T-helper 2 cell treated with Interferon-gamma antibody and Interleukin-4, amounts not matched to agents 5 μg/mL and 100 μg/mL, for 36 hours (primary cell): ENCODE measurements at regions not wholly inside any gene's neighbourhood (a gene's known extent, or its start where the extent isn't known, plus 50 kb on each side); places are given as distances from the start of the nearest gene placed in this dataset.

Source experiments
- DNase-seq: peaks from one replicate; pipeline ENCODE4 v3.0.0; 2021; ENCODE audit warnings: low spot score
- H3K27ac Mint-ChIP-seq: one replicate; pipeline ENCODE4 v1.8.0; 2021; ENCODE audit warnings: mild to moderate bottlenecking, mixed read lengths
- H3K27me3 Mint-ChIP-seq: one replicate; pipeline ENCODE4 v1.8.0; 2021; ENCODE audit warnings: low read depth, mixed read lengths
- H3K36me3 Mint-ChIP-seq: one replicate; pipeline ENCODE4 v1.8.0; 2021; ENCODE audit warnings: low read depth, mixed read lengths
- H3K4me1 Mint-ChIP-seq: one replicate; pipeline ENCODE4 v1.8.0; 2021; ENCODE audit warnings: low read depth, mixed read lengths
- H3K4me3 Mint-ChIP-seq: one replicate; pipeline ENCODE4 v1.8.0; 2022; ENCODE audit warnings: mild to moderate bottlenecking, moderate library complexity, mixed read lengths
- H3K9me3 Mint-ChIP-seq: one replicate; pipeline ENCODE4 v1.8.0; 2021; ENCODE audit warnings: mixed read lengths

DNA sequence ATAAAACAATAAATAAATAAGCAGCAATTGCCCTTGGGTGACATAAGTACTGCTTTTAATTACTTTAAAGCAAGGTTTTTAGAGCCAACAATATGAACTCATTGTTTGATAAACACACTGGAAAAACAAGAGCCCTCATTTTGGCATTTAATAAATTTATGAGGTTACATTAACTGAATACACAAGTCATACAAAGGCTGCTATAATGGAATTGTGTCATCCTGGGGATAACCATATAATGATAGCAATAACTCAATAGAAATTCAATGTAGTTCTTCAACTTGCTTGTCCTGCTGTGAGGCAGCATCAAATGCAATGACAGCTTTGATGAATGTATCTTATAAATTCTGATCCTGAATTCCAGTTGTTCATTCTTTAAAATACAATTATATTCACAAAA, 1512.5 kb downstream of the STIM2 start:
- H3K9me3 Mint-ChIP-seq: peaks cover 42% of the 10 kb centered on the region
- no peaks in the 10 kb centered on the region for H3K27me3 Mint-ChIP-seq
- no peak overlapping the region for H3K27ac Mint-ChIP-seq
- no peak for DNase-seq
- H3K4me3 Mint-ChIP-seq: no peak overlapping the region
- no peaks in the 10 kb centered on the region for H3K4me1 Mint-ChIP-seq
- H3K36me3 Mint-ChIP-seq: no peaks in the 10 kb centered on the region

- H3K4me3 Mint-ChIP-seq: no peak overlapping the region
- H3K9me3 Mint-ChIP-seq: peaks cover 46% of the 10 kb centered on the region
- no peaks in the 10 kb centered on the region for H3K27me3 Mint-ChIP-seq
- H3K4me1 Mint-ChIP-seq: no peaks in the 10 kb centered on the region
- no peaks in the 10 kb centered on the region for H3K36me3 Mint-ChIP-seq
- H3K27ac Mint-ChIP-seq: no peak overlapping the region
- DNase-seq: no peak
Observed at GRCh38 chr4:28373601-28374000, 1513.0 kb downstream of the STIM2 start.

DNA sequence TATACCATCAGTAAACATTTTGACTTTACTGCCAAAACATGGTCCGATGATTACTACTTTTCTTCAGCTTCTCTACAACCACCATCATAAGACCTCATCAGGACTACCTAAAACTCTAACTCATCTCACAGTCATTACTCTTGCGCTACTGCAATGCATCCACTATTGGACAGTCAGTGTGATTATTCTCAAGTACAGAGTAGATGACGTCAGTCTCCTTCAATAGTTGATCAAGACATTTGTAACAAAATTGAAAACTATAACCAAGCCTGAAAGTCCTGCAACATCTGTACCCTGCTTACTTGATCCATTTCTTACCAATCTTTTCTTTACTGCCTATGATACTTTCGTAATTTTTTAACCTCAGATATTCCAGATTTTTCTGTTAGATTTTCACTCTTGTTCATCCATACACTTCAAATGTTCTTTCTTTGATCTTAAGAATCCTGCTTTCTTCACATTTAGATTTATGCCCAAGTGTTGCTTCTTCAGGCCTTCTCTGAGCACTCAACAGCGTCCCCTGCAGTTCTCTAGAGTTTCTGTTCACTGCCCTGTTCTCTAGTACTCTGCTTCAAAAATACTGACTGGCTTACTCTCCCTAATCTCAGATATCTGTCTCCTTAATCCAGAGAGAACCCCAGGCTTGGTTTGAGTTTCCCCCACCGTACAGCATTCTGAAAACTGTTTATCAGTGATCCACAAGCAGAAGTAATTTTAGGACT, 1517.6 kb downstream of the STIM2 start:
- H3K4me1 Mint-ChIP-seq: no peaks in the 10 kb centered on the region
- no peak overlapping the region for H3K27ac Mint-ChIP-seq
- DNase-seq: no peak
- no peaks in the 10 kb centered on the region for H3K36me3 Mint-ChIP-seq
- no peaks in the 10 kb centered on the region for H3K27me3 Mint-ChIP-seq
- H3K9me3 Mint-ChIP-seq: peaks cover 40% of the 10 kb centered on the region
- H3K4me3 Mint-ChIP-seq: no peak overlapping the region

DNA sequence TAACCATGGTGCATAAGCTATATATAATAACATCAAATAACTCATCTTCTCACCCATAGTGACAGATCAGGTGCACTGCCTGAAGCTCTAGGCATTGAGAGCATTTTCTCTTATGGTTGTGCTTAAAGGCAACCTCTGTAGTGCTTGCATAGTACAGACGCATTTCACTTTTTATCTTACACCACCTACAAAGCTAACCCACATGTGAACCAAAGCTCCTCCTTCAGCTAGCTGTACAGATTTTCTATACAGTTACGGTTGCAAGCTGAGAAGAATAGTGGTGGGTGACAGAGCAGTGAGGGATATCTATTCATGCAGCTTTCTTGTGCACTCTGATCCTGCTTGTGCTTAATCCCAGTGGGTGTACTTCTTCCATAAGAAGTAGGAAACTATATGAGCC, 1525.2 kb downstream of the STIM2 start:
- H3K9me3 Mint-ChIP-seq: peaks cover 19% of the 10 kb centered on the region
- no peaks in the 10 kb centered on the region for H3K4me1 Mint-ChIP-seq
- H3K27ac Mint-ChIP-seq: no peak overlapping the region
- no peaks in the 10 kb centered on the region for H3K27me3 Mint-ChIP-seq
- DNase-seq: no peak
- H3K4me3 Mint-ChIP-seq: no peak overlapping the region
- H3K36me3 Mint-ChIP-seq: no peaks in the 10 kb centered on the region

DNA sequence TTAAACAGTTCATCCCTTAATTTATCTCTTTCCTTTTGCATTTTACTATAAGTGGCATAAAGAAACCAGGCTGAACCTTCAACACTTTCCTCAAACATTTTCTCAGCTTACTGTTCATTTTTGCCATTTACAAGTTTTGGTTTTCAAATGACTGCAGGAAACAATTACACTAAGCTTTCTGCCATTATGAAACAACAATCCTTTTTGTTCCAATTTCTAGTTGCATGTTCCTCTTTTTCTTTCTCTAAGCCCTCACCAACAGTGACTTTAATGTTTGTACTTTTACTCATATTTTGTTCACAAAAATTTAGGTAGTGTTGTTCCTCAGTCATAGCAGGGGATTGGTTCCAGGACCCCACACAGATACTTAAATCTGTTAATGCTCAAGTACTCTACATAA, 1526.1 kb downstream of the STIM2 start:
- H3K27ac Mint-ChIP-seq: no peak overlapping the region
- H3K9me3 Mint-ChIP-seq: peaks cover 19% of the 10 kb centered on the region
- no peaks in the 10 kb centered on the region for H3K27me3 Mint-ChIP-seq
- H3K36me3 Mint-ChIP-seq: no peaks in the 10 kb centered on the region
- no peak overlapping the region for H3K4me3 Mint-ChIP-seq
- no peaks in the 10 kb centered on the region for H3K4me1 Mint-ChIP-seq
- no peak for DNase-seq

DNA sequence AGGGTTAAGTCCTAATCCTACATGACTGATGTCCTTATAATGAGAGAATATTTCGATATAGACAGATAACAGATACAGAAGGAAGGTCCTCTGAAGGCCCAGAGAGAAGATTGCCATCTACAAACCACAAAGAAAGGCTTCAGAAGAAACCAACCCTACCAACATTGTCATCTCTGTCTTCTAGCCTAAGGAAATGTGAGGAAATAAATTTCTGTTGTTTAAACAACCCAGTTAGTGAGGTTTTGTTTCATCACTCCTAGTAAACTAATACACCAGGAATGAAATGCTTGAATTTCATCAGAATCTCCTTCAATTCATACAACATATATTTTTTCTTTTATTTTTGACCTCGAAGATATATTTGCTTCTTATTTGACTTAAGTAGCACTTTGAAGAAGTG, 1527.8 kb downstream of the STIM2 start:
- Mint-ChIP-seq H3K4me1 (no peaks in the 10 kb centered on the region), H3K27me3 (no peaks in the 10 kb centered on the region), H3K36me3 (no peaks in the 10 kb centered on the region), H3K27ac (no peak overlapping the region), H3K9me3 (peaks cover 26% of the 10 kb centered on the region), H3K4me3 (no peak overlapping the region)
- DNase-seq: no peak

DNA sequence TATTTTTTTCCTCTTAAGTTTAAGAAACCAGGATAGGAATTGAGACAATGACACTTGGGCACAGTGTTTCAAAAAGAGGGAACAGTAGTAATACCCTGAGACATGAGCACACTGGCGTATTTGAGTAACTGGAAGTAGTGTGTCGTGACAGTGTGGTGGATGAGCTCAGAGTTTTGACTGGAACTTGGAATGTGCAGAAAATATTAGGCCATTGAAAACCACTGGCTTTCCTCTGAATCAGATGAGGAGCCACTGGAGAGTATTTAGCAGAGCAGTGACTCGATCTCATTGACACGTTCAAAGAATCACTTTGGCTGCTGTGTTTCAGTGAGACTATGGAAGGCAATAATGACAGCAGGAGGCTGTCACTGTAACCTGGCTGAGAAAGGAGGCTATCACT, 1531.2 kb downstream of the STIM2 start:
- Mint-ChIP-seq H3K9me3 (peaks cover 20% of the 10 kb centered on the region), H3K4me3 (no peak overlapping the region), H3K27ac (no peak overlapping the region), H3K36me3 (no peaks in the 10 kb centered on the region), H3K27me3 (no peaks in the 10 kb centered on the region), H3K4me1 (no peaks in the 10 kb centered on the region)
- no peak for DNase-seq

DNA sequence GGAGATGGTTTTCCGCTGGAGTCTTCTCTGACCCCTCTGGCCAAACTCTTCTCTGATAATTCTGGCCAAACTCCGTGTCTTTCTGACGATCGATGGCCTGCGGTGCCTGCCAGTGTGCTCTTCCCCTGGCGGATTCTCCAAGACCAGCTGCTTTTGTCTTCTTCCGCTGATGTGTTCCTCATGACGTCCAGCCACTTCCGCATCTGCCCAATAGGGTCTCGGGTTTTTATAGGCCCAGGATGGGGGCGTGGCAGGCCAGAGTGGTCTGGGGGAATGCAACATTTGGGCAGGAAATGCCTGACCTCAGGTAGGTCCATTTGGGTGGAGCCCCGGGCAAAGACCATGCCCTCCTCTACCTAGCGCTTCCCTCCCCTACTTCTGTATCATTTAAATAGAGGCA, 1542.1 kb downstream of the STIM2 start:
- no peak for DNase-seq
- no peaks in the 10 kb centered on the region for H3K27me3 Mint-ChIP-seq
- no peak overlapping the region for H3K4me3 Mint-ChIP-seq
- H3K4me1 Mint-ChIP-seq: no peaks in the 10 kb centered on the region
- peaks cover 40% of the 10 kb centered on the region for H3K9me3 Mint-ChIP-seq
- no peaks in the 10 kb centered on the region for H3K36me3 Mint-ChIP-seq
- H3K27ac Mint-ChIP-seq: no peak overlapping the region

GRCh38 chr4:28421221-28421620, 1560.6 kb downstream of the STIM2 start:
- no peaks in the 10 kb centered on the region for H3K36me3 Mint-ChIP-seq
- DNase-seq: no peak
- H3K27me3 Mint-ChIP-seq: no peaks in the 10 kb centered on the region
- no peaks in the 10 kb centered on the region for H3K4me1 Mint-ChIP-seq
- peaks cover 13% of the 10 kb centered on the region for H3K9me3 Mint-ChIP-seq
- H3K4me3 Mint-ChIP-seq: no peak overlapping the region
- no peak overlapping the region for H3K27ac Mint-ChIP-seq

GRCh38 chr4:28426251-28426650, 1565.6 kb downstream of the STIM2 start:
- Mint-ChIP-seq H3K36me3 (no peaks in the 10 kb centered on the region), H3K4me1 (no peaks in the 10 kb centered on the region), H3K4me3 (no peak overlapping the region), H3K27me3 (no peaks in the 10 kb centered on the region), H3K9me3 (peaks cover 17% of the 10 kb centered on the region), H3K27ac (no peak overlapping the region)
- DNase-seq: no peak

GRCh38 chr4:28427306-28428085, 1566.9 kb downstream of the STIM2 start:
- Mint-ChIP-seq H3K27ac (no peak overlapping the region), H3K9me3 (peaks cover 14% of the 10 kb centered on the region), H3K27me3 (no peaks in the 10 kb centered on the region), H3K4me1 (no peaks in the 10 kb centered on the region), H3K36me3 (no peaks in the 10 kb centered on the region), H3K4me3 (no peak overlapping the region)
- DNase-seq: no peak

- Mint-ChIP-seq H3K27ac (no peak overlapping the region), H3K4me3 (no peak overlapping the region), H3K36me3 (no peaks in the 10 kb centered on the region), H3K4me1 (no peaks in the 10 kb centered on the region), H3K9me3 (peaks cover 22% of the 10 kb centered on the region), H3K27me3 (no peaks in the 10 kb centered on the region)
- no peak for DNase-seq
Observed at GRCh38 chr4:28432348-28433025, 1571.8 kb downstream of the STIM2 start.

- Mint-ChIP-seq H3K27me3 (no peaks in the 10 kb centered on the region), H3K4me1 (no peaks in the 10 kb centered on the region), H3K9me3 (peaks cover 18% of the 10 kb centered on the region), H3K27ac (no peak overlapping the region), H3K36me3 (no peaks in the 10 kb centered on the region), H3K4me3 (no peak overlapping the region)
- no peak for DNase-seq
Observed at GRCh38 chr4:28435314-28435713, 1574.7 kb downstream of the STIM2 start.
